Activated naive CD4-positive, alpha-beta T cell treated with Interleukin-2 at 50 U/mL for 16 hours (primary cell): ENCODE measurements at regions not wholly inside any gene's neighbourhood (a gene's known extent, or its start where the extent isn't known, plus 50 kb on each side); places are given as distances from the start of the nearest gene placed in this dataset.
"Not testable (repeated sequence)": the region's sequence is repeated elsewhere in the genome, so short reads cannot be mapped to it uniquely, and the experiment has no call there.

Experiments
- DNase-seq: peaks from one replicate; pipeline ENCODE4 v3.0.0-alpha.2; 2020

- DNase-seq, result no peak
Observed at GRCh38 chr7:17020250-17020649, 138.5 kb upstream of the AGR3 start.

- no peak for DNase-seq
Observed at GRCh38 chr7:17021205-17021604, 139.4 kb upstream of the AGR3 start.

GRCh38 chr7:17022920-17023319 lies 141.1 kb upstream of the AGR3 start:
- peak; percentile 35 for DNase-seq

- DNase-seq, result no peak
Observed at GRCh38 chr7:17026269-17026668, 144.5 kb upstream of the AGR3 start.

GRCh38 chr7:17027143-17027788 lies 145.5 kb upstream of the AGR3 start:
- DNase-seq, result no peak

- DNase-seq, result no peak
Observed at GRCh38 chr7:17027789-17028152, 146.0 kb upstream of the AGR3 start.

GRCh38 chr7:17029150-17029549 lies 147.4 kb upstream of the AGR3 start:
- no peak for DNase-seq

- DNase-seq, result no peak
Observed at GRCh38 chr7:17030559-17030958, 148.8 kb upstream of the AGR3 start.

GRCh38 chr7:17031906-17032551 lies 150.2 kb upstream of the AGR3 start:
- DNase-seq, result no peak

- DNase-seq, result no peak
Observed at GRCh38 chr7:17033245-17033644, 151.5 kb upstream of the AGR3 start.

- DNase-seq, result no peak
Observed at GRCh38 chr7:17036584-17036983, 154.8 kb upstream of the AGR3 start.

- DNase-seq, result no peak
Observed at GRCh38 chr7:17037356-17037755, 155.6 kb upstream of the AGR3 start.

GRCh38 chr7:17038160-17038782 lies 156.5 kb upstream of the AGR3 start:
- DNase-seq, result no peak

GRCh38 chr7:17038783-17039170 lies 157.0 kb upstream of the AGR3 start:
- no peak for DNase-seq

- no peak for DNase-seq
Observed at GRCh38 chr7:17039372-17039771, 157.6 kb upstream of the AGR3 start.

- no peak for DNase-seq
Observed at GRCh38 chr7:17040716-17041115, 158.9 kb upstream of the AGR3 start.

GRCh38 chr7:17041324-17041723 lies 159.5 kb upstream of the AGR3 start:
- DNase-seq, result no peak

GRCh38 chr7:17042211-17042610 lies 160.4 kb upstream of the AGR3 start:
- DNase-seq, result no peak

- no peak for DNase-seq
Observed at GRCh38 chr7:17043012-17043877, 161.5 kb upstream of the AGR3 start.

- DNase-seq, result no peak
Observed at GRCh38 chr7:17044396-17044795, 162.6 kb upstream of the AGR3 start.

- DNase-seq, result no peak
Observed at GRCh38 chr7:17044861-17045260, 163.1 kb upstream of the AGR3 start.

GRCh38 chr7:17046259-17046658 lies 164.5 kb upstream of the AGR3 start:
- DNase-seq, result no peak

GRCh38 chr7:17046666-17047065 lies 164.9 kb upstream of the AGR3 start:
- no peak for DNase-seq

- DNase-seq, result not testable (repeated sequence)
Observed at GRCh38 chr7:17053164-17053563, 171.4 kb upstream of the AGR3 start.
